B cell (primary cell): ENCODE measurements at regions not wholly inside any gene's neighbourhood (a gene's known extent, or its start where the extent isn't known, plus 50 kb on each side); places are given as distances from the start of the nearest gene placed in this dataset.

Experiments used
- CTCF ChIP-seq: fragments of 200-600 bp; IDR thresholded peaks from one replicate; pipeline ENCODE4 v1.8.0; 2022; ENCODE audit warnings: antibody characterized with exemption, mild to moderate bottlenecking
- EZH2 ChIP-seq: IDR thresholded peaks from 2 replicates; pipeline ENCODE4 v1.6.1; 2012; ENCODE audit warnings: borderline replicate concordance, low read depth, mild to moderate bottlenecking, moderate library complexity, low read length; ENCODE audit not compliant: insufficient read depth, poor library complexity, severe bottlenecking

- TF ChIP-seq CTCF (no peak), EZH2 (no peak)
Measured at GRCh38 chr5:73228052-73228451, 55.1 kb downstream of the TMEM174 start.
